HG03025 (cell line): ENCODE measurements at regions not wholly inside any gene's neighbourhood (a gene's known extent, or its start where the extent isn't known, plus 50 kb on each side); places are given as distances from the start of the nearest gene placed in this dataset.
A peak's percentile ranks its signal among the peaks of the same experiment; 100 is the strongest.
"Not testable (repeated sequence)": the region's sequence is repeated elsewhere in the genome, so short reads cannot be mapped to it uniquely, and the experiment has no call there.

ENCODE experiments used
- ATAC-seq: cut with Tn5 transposase; IDR thresholded peaks from one replicate; pipeline ENCODE4 v1.9.1; 2021; ENCODE audit warnings: mild to moderate bottlenecking, moderate library complexity; ENCODE audit not compliant: unreplicated experiment, low FRiP score

DNA sequence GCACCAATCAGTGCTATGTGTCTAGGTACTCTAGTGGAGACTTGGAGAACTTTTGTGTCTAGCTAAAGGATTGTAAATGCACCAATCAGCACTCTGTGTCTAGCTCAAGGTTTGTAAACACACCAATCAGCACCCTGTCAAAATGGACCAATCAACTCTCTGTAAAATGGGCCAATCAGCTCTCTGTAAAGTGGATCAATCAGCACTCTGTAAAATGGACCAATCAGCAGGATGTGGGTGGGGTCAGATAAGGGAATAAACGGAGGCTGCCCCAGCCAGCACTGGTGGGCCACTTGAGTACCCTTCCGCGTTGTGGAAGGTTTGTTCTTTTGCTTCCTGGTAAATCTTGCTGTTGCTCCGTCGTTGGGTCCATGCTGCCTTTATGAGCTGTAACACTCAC is 135.3 kb upstream of the RFC3 start:
- ATAC-seq: not testable (repeated sequence)

DNA sequence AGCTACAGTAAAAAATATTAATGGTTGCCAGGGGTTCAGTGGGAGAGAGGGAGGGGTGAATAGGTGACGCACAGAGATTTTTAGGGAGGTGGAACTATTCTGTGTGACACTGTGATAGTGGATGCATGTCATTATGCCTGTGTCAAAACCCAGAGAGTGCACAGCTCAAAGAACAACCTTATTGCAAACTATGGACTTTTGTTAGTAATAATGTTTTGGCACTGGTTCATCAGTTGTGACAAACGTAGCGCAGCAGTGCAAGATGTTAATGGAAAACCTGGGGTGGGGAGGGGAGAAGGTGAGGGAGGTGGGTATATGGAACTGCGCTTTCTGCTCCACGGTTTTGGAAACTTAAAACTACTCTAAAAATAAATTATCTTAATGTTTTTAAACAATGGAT is 134.6 kb upstream of the RFC3 start:
- no peak for ATAC-seq

DNA sequence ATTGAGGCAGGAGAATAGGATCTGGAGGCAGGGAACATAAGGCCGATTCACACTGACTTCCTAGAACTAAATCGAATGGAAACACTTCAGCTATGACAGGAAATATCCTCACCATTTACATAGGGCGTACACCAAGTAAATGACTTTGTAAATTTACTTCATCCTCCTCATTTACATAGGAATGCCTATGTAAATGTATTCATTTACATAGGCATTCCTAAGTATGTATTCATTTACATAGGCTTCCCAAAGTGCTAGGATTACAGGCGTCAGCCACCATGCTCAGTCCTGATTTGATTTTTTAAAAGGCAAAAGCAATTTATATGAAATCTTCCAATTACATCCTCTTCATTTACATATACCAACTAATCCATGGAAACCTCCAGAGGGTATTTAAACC is 133.1 kb upstream of the RFC3 start:
- no peak for ATAC-seq

DNA sequence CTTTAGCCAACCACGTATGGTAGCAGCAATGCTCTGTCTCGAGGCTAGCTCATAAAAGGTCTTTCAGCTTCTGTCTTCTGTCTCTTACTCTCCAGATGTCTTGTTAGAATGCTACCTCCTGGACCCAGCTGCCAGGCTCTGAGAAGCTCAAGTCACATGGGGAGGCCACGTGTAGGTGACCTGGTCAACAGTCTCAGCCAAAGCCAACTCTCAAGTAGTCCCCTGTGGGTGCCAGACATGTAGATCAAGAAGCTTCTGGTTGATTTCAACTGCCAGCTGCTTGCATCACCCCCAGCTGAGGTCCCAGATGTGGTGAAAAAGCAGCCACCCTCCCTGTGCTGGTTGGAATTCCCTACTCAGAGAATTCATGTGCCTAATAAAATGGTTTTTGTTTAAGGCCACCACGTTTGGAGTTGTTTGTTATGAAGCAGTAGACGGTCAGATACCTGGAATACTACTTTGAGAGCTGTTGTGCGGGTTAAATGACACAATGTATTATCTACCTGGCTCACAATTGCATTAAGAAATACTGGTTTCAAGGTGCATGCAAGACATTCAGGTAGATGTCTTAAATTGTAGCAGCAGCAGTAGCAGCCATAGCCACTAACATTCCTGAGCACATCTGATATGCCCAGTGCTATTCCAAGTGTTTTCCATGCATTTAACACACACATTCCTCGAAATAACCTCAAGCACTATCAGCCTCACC is 131.0 kb upstream of the RFC3 start:
- ATAC-seq: no peak

DNA sequence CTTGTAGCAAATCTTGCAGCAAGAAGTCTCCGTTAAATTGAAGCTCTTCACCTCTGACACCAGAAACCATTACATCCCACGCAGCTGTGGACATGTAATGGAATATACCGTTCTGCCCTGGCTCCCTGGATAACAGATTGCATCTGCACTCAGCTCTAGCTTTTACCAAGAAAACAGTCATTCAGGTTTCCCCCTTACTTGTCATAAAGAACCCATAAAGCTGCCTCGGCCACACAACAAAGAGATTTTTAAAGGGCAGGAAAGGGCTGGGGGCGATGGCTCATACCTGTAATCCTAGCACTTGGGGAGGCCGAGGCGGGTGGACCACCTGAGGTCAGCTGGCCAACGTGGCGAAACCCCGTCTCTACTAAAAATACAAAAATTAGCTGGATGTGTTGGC is 127.6 kb upstream of the RFC3 start:
- ATAC-seq: no peak

DNA sequence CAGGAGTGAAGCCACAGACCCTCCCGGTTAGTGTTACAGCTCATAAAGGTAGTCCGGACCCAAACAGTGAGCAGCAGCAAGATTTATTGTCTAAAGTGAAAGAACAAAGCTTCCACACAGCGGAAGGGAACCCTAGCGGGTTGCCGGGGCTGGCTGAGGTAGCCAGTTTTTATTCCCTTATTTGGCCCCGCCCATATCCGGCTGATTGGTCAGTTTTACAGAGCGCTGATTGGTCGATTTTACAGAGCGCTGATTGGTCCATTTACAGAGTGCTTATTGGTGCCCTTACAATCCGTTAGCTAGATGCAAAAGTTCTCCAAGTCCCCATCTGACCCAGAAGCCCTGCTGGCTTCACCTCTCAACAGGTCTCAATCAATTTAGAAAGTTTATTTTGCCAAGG is 126.0 kb upstream of the RFC3 start:
- no peak for ATAC-seq

DNA sequence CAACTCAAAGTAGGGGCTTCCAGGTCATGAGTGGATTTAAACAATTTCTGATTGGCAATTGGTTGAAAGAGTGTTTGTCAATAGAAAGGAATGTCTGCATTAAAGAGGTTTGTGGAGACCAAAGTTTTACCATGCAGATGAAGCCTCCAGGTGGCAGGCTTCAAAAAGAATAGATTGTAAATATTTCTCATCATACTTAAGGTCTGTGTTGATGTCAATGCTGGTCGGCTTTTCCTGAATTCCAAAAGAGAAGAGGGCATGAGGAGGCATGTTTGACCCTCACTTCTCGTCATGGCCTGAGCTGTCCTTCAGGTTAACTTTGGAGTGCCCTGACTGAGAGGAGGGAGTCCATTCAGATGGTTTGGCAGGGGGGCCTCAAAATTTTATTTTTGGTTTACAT is 125.4 kb upstream of the RFC3 start:
- ATAC-seq: no peak

DNA sequence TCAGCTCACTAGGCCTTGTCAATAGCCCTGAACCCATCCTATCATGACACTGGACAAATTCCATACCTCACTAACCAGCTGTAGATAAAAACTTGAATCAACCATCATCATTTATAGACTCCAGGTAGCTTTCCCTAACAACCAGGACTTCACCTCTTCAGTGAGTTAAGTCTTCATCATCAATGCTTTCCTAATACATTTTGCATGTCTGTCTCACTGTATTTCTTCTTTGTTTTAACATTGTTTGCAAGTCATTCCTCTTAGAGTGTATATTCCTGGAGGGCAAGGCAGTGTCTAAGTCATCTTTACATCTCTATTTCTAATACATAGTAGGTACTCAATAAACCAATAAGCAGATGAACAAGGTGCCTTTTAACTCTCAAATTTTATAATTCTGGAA is 123.4 kb upstream of the RFC3 start:
- ATAC-seq: no peak

DNA sequence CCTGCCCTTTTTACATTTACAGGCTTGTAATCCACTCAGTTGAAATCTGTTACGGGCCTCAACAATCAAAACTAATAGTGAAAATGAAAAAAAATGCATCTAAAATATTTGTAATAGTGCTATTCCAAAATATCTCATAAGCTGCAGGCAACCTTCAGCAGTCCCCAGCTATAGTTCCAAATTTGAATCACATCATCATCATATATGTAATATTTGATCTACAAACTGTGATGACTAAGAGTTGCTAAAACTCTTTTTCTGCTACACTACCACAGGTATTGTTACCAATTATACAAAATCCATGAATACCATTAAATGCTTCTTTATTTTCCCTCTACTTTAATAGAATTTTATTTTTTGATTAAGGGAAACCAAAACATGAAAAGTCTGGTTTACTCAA is 121.4 kb upstream of the RFC3 start:
- no peak for ATAC-seq

DNA sequence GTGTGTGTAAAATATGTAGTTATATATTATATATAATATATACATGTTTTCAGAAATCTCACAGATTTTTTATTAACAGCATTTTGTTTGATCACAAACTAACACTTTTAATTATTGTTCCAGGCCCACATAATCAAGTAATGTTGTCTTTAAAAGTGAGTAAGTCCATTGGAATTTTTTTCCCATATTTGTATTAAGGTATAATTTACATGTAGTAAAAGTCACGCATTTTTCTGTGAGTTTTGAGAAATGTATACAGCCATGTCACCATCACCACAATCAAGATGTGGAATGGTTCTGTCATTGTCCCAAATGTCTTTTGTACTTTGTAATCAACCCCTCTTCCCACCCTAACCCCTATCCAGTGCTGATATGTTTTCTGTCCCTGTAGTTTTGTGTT is 120.0 kb upstream of the RFC3 start:
- ATAC-seq: no peak

DNA sequence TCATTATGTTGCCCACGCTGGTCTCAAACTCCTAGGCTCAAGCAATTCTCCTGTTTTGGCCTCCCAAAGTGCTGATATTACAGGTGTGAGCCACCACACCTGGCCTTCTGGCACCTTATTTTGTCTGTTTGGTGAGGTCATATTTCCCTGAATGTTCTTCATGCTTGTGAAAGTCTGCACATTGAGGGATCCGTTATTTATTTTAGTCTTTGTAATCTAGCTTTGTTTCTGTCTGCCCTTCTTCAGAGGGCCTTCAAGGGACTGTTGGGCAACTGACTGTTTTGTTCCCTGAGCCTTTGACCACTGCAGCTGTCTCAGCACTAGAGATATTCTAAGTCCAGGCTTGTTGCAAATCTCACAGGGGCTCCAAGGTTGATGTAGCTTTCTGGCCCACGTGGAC is 110.5 kb upstream of the RFC3 start:
- ATAC-seq: no peak

DNA sequence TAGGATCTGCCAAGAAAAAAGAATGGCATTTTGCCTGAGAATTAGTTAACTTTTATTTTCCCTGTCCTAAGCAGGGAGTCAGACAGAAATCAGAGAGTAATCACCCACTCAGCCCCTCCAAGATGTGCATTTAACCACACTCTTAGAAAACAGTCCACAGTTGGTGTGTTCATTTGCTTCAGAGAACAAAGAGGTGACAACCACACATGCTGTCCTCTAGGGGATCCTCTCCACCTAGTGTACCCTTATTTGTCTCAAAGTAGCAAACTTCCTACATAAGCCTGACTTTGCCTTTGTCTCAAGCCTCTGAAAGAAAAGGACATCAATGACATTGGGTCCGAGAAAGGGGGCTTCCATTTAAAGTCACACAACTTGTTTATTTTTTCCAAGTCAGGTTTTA is 107.0 kb upstream of the RFC3 start:
- ATAC-seq: no peak

DNA sequence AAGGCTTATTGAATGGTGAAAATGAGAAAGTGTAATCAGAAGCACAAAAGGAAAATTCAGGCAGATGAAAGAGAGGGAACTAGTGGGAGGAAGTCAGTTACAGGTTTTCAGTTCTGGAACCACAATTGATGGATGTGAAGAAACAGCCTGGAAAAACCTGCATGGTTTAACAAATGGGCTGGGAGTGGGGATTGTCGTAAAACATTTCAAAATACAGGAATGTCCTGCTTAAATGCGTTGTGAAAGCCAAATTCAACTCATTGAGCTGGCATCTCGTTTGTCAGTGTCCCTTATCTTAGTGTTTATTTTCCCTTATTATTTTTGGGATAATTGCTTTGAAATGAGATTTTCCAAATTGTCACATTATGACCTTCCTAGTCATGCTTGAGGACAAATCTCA is 106.5 kb upstream of the RFC3 start:
- no peak for ATAC-seq

DNA sequence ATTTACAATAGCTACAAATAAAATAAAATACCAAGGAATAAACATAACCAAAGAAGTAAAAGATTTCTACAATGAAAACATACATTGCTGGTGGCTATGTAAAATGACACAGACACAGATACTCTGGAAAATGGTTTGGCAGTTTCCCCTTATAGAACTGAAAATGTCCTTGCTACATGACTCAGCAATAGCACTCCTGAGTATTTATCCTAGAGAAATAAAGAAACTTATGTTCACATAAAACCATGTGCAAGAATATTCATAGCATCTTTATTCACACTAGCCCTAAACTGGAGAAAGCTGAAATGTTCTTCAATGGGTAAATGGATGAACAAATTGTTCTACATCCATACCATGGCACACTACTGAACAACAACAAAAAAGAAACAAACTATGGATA is 100.2 kb upstream of the RFC3 start:
- no peak for ATAC-seq

DNA sequence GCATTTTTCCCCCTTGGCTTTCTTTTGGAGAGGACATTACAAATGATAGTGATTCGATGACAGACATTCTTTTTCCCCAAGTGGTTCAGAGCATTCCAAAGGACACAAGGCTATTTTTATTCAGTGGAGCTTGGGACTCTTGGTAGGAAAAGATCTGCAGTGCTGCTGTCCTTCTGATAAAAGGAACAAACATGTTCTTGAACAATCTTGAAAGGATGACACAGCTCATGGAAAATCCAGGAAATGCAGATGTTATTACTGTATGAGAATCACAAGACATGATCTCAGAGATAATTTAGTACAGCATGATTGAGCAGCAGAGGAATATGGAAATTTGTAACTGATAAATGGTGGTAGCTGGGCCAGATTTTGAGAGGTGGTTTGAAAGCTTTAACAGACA is 96.2 kb upstream of the RFC3 start:
- no peak for ATAC-seq

DNA sequence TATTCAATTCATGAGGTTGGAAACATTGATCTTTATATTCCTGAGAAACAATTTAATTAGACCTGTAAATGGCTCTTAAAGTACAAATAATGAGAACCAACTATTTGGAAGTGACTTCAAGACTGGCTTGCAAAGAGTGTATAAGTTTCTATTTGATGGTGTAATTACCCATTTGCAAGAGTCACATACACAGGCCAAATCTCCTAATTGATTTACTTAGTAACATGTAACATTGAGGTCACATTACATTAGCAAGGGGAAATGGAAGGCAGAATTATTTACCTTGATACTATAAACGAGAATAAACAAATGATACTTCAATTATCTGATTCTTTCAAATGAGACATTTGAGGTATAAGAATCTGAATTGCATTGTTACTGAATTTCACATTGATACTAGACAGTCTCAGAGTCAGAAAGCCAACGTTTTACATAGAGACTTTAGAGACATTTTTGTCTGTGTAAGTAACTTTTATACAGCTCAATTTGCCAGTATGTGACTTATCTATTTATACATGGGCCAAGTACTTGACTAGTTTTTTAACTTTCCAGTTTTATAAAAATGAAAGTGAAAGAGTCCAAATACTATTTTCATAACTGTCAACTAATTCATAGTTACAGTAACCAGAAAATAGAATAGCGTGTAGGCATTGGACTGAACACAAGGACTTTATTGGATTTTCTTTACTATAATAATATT is 95.6 kb upstream of the RFC3 start:
- no peak for ATAC-seq

DNA sequence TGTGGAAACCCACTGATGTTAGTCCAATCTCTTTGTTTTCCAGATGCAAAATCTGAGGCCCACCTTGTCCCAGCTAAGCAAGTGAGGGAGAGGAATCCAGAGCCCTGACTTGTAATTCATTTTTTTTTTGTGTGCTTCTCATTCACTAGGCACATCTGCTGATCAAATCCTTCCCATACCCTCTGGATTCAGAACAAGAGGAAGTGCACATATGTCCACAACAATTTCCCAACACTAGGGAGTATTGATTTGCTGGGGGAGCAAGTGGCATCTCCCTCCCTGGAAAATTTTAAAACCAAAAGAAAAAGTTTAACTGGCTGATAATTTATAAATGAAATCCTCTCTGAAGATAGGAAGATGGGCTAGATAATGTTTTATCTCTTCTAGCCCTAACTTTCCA is 94.6 kb upstream of the RFC3 start:
- ATAC-seq: no peak

DNA sequence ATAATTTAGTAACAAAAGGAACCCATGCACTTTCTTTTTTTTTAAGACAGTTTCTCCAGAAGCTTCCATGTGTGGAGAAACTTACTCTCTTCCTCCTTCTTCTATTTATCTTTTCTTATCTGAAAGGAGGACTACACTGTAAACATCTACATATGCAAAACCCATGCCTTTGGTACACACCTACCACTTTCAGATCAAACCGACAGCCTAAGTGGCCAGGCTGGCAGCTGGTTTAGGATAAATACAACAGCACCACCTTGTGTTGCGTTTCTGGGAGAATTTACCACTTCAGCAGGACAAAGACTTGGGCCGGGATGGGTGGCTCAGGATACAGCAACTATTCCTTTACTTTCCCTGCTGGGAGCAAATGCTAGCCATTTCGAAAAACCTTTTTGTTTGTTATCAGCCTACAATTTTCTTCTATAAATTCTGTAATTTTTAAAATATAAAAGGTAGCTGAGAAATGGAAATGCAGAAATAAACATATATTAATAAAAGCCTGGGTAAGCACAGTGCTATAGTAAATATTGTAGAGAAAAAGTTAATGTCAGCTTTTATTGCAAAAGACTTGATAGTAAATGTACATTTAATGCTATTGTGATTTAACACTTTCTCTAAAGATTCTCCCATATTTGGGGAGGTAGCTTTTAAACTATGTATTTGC is 94.0 kb upstream of the RFC3 start:
- peak; percentile 54 for ATAC-seq

DNA sequence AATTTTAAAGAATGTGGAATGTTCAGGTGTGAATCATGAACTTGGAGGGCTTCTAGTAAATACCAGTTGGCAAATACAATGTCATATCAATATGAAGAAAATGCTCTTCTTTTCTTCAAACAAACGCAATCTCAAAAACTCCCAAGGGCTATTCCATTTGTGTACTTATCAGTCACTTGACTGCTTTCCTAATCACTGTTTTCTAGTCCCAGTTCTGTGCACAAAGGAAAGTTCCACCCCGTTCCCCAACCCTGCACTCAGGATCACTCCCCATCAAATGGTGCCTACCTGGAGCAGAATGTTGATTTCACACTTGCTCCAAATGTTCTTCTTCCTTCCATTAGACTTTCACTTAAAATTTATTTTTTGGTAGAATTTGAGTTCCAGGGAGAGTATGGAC is 92.6 kb upstream of the RFC3 start:
- no peak for ATAC-seq

DNA sequence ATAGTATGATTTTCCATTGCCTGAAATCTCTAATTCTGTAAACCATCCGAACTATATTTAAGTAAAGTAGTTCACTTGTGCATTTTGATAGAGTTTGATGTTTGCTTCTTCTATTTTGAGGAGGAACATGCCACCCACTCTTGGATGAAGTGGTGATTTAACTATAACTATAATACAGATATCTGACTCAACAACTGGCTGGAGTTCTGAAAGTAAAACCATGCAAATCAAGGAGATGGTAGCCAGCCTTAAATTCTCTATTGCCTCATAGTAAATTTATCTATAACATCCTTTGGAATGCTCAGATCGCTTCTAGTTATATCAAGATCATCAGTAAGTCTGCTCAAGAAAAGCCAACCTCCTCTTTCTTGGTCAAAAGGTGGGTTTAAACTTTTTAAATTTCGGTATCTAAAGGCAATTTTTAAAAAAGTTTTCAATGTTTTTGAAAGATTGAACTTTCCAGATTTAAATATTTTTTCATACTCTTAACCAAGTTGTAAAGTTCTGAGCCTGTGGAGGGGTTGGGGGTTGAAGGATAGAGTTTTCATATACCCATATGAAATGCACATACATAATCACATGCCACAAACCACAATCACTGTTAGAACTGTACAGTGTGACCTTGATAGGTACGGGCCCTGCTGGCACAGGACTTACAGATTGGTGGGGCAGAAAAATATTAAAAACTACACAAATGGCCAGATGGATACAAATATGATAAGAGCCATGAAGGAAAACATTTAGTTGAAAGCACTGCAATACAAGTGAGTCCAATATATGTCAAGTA is 90.5 kb upstream of the RFC3 start:
- no peak for ATAC-seq
